ENCODE measurements at regions not wholly inside any gene's neighbourhood (a gene's known extent, or its start where the extent isn't known, plus 50 kb on each side); places are given as distances from the start of the nearest gene placed in this dataset.
"Not testable (repeated sequence)": the region's sequence is repeated elsewhere in the genome, so short reads cannot be mapped to it uniquely, and the experiment has no call there.

- DNase-seq: no peak
Observed at GRCh38 chr2:153420394-153420793, 58.2 kb downstream of the RPRM start.

GRCh38 chr2:153417077-153417476 is 61.5 kb downstream of the RPRM start:
- DNase-seq: no peak

- DNase-seq: no peak
Observed at GRCh38 chr2:153416071-153416470, 62.5 kb downstream of the RPRM start.

GRCh38 chr2:153408710-153409385 is 69.7 kb downstream of the RPRM start:
- DNase-seq: no peak

GRCh38 chr2:153405196-153405595 is 73.4 kb downstream of the RPRM start:
- DNase-seq: no peak

GRCh38 chr2:153404792-153405191 is 73.8 kb downstream of the RPRM start:
- DNase-seq: no peak

- no peak for DNase-seq
Observed at GRCh38 chr2:153403940-153404339, 74.6 kb downstream of the RPRM start.

GRCh38 chr2:153403352-153403751 is 75.2 kb downstream of the RPRM start:
- not testable (repeated sequence) for DNase-seq

- DNase-seq: no peak
Observed at GRCh38 chr2:153394686-153395085, 83.9 kb downstream of the RPRM start.

GRCh38 chr2:153394247-153394646 is 84.3 kb downstream of the RPRM start:
- no peak for DNase-seq

- DNase-seq: no peak
Observed at GRCh38 chr2:153393518-153393917, 85.0 kb downstream of the RPRM start.

GRCh38 chr2:153391131-153391530 is 87.4 kb downstream of the RPRM start:
- no peak for DNase-seq

GRCh38 chr2:153388246-153388645 is 90.3 kb downstream of the RPRM start:
- no peak for DNase-seq

GRCh38 chr2:153387203-153387602 is 91.4 kb downstream of the RPRM start:
- DNase-seq: no peak

- DNase-seq: no peak
Observed at GRCh38 chr2:153386481-153386897, 92.1 kb downstream of the RPRM start.

GRCh38 chr2:153373510-153374279 is 104.9 kb downstream of the RPRM start:
- DNase-seq: no peak

- DNase-seq: no peak
Observed at GRCh38 chr2:153360239-153360638, 118.3 kb downstream of the RPRM start.

- DNase-seq: no peak
Observed at GRCh38 chr2:153354377-153354776, 124.2 kb downstream of the RPRM start.

GRCh38 chr2:153349603-153350002 is 129.0 kb downstream of the RPRM start:
- no peak for DNase-seq

GRCh38 chr2:153347818-153348495 is 130.6 kb downstream of the RPRM start:
- no peak for DNase-seq

GRCh38 chr2:153320879-153321278 is 157.7 kb downstream of the RPRM start:
- DNase-seq: no peak

- no peak for DNase-seq
Observed at GRCh38 chr2:153311432-153311831, 167.1 kb downstream of the RPRM start.

- no peak for DNase-seq
Observed at GRCh38 chr2:153308466-153308865, 170.1 kb downstream of the RPRM start.

- no peak for DNase-seq
Observed at GRCh38 chr2:153307223-153307622, 171.3 kb downstream of the RPRM start.
